T-helper 2 cell treated with Interferon-gamma antibody and Interleukin-4, amounts not matched to agents 100 ng/mL and 5 ng/mL, for 36 hours (primary cell): ENCODE measurements at regions not wholly inside any gene's neighbourhood (a gene's known extent, or its start where the extent isn't known, plus 50 kb on each side); places are given as distances from the start of the nearest gene placed in this dataset.
"Not testable (repeated sequence)": the region's sequence is repeated elsewhere in the genome, so short reads cannot be mapped to it uniquely, and the experiment has no call there.

Experiments used
- intact Hi-C: fragments of 100-400 bp; cut with micrococcal nuclease; formaldehyde crosslinking; loops from one replicate; pipeline ENCODE4 v1.15.1; 2023

DNA sequence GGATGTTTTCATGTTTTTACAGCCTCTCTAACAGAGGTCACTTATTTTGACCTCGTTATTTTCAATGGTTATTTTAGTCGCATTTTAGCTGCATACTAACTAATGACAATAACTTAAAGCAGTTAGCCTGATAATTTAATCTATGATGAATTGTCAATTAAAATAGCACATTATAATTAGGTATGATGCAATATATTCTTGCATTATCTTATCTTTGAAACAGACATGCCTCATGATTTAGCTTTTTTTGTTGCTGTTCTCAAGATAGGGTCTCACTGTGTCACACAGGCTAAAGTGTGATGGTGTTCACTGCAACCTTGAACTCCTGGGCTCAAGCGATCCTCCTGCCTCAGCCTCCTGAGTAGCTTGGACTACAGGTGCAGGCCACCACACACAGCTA is 126.4 kb downstream of the KBTBD2 start:
- intact Hi-C loops: loop anchor here (2.0 to 10.0 kb wide), 3 partner anchors 286 to 1170 kb away; partner anchors contain the start of gene RP9

DNA sequence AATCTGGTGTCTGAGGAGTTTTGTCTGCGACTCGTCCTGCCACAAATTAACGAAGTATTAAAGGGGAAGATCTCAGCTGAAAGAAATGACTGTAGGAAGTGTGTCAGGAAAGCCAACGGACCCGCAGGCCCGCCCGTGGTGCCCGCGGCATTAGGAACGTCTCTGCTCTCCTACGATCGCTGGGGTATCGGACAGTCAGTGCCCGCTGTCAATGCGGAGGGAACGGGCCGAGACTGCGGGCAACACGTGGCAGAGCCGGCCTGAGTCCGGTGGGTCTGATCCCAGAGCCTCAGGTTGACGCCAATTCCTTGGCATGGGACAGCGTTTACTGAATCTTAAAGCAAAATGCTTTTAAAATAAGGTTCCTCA is 128.7 kb downstream of the KBTBD2 start:
- intact Hi-C loops: loop anchor here (10.0 kb wide), 1 partner anchor 1172 kb away; no protein-coding TSS in a partner anchor

DNA sequence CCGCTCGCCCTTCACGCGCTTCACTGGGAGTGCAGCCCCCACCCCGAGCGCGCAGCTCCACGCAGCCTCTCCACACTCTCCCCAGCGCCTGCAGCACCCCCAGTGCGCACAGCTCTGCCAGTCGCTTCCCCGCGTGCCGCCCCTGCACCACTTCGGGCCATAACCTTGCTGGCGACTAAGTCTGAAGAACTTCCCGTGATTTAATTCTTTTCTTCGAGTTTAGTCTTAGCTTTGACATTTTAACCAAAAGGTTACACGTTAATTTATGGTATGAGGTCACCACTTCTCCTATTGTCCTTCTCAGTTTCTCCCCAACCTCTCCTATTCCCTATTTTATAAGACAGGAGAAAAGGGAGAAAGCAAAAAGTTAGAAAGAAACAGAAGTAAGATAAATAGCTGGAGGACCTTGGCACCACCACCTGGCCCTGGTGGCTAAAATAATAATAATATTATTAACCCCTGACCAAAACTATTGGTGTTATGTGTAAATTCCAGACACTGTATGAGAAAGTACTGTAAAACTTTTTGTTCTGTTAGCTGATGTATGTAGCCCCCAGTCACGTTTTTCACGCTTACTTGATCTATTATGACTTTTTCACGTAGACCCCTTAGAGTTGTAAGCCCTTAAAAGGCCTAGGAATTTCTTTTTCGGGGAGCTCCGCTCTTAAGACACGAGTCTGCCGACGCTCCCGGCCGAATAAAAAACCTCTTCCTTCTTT is 129.2 kb downstream of the KBTBD2 start:
- intact Hi-C loops: loop anchor here (10.0 kb wide), 1 partner anchor 1172 kb away; no protein-coding TSS in a partner anchor

DNA sequence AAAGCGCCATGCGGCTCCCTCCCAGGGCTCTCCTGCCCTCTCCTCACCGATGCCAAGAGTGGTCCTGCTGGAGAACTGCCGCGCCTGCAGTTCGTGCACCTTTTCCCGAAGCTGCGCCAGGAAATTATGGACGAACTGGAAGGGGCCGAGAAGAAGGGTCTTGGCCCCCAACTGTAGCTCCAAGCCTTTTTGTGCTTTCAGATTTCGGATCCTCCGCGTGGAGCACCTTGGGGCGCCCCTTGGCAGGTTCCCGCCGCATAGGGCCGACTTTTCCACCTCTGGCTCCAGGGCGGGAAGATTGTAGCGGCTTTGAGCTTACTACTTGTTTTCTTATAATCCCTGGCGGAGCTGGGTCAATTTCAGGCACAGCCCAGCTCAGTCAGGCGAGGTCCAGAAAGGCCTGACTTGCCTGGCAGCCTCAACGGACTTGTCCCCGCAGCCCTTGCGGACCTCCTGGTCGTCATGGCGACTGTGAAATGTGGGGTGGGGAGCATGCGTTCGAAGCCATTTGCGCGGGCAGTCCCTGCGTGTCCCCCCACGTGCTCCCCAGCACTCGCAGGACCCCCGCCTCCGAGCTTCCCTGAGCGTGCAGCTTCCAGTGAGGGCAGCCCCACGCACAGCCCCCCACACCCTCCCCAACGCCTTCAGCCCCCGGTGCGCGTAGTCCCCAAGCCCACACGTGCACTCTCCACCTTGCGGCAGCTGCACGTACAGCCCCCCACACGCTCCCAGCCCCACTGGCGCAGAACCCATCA is 129.9 kb downstream of the KBTBD2 start:
- intact Hi-C loops: loop anchor here (10.0 kb wide), 1 partner anchor 1173 kb away; no protein-coding TSS in a partner anchor

DNA sequence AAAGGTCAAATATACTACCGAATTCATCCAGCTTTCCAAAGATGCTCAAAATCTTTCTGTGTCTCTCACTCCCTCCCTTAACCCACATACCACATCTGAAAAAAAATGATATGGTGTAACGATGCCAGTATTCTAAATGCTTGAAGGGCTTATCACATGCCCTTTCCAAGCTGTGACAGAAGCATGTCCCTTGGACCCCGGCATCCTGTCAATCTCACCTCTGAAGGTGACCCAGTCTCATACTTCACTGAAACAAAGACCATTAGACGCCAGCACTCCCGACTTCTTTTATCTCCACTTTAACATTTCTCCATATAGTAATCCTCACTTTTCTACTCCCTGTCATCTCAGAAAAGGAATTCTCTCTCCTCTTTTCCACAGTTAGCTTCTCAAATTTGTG is 130.8 kb downstream of the KBTBD2 start:
- intact Hi-C loops: loop anchor here (10.0 kb wide), 1 partner anchor 1174 kb away; no protein-coding TSS in a partner anchor

DNA sequence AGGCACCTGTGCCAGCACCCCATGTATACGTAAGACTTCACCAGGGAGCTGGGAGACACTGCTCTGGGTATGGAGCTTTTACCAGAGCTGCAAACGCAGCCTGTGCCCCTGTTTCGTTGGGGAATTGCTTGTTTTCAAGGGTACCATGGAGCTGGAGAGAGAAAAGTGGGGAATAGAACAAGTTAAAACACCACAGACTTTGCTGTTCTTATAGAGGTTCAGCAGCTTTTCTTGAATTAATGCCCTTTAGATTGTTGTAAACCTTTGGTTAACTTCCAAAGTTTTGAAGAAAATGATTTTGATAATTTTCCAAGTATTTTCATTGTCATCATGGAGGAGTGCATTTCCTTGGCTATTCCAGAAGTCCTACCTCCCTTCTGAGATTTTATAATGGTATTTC is 131.7 kb downstream of the KBTBD2 start:
- intact Hi-C loops: loop anchor here (10.0 kb wide), 1 partner anchor 1175 kb away; no protein-coding TSS in a partner anchor

DNA sequence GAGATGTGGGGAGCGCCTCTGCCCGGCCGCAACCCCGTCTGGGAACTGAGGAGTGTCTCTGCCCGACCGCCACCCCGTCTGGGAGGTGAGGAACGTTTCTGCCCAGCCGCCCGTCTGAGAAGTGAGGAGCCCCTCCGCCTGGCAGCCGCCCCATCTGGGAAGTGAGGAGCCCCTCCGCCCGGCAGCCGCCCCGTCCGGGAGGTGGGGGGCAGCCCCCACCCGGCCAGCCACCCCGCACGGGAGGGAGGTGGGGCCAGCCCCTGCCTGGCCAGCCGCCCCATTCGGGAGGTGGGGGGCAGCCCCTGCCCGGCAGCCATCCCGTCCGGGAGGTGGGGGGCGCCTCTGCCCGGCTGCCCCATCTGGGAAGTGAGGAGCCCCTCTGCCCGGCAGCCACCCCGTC is 137.7 kb downstream of the KBTBD2 start:
- intact Hi-C loops: not testable (repeated sequence)

DNA sequence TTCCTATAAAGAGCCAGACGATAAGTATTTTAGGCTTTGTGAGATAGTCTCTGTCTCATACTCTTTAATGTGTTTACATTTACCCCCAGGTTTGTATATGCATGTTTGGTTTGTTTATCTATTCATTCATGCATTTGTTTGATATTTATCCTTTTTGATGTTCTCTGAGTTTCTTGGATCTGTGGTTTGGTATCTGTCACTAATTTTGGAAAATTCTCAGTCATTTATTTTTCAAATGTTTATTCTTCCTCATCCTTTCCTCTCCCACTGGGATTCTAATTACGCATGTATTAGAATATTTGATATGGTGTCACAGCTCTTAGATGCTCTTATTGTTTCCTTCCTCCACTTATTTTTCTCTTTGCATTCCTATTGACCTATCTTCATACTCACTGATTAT is 143.2 kb downstream of the KBTBD2 start:
- intact Hi-C loops: not testable (repeated sequence)

DNA sequence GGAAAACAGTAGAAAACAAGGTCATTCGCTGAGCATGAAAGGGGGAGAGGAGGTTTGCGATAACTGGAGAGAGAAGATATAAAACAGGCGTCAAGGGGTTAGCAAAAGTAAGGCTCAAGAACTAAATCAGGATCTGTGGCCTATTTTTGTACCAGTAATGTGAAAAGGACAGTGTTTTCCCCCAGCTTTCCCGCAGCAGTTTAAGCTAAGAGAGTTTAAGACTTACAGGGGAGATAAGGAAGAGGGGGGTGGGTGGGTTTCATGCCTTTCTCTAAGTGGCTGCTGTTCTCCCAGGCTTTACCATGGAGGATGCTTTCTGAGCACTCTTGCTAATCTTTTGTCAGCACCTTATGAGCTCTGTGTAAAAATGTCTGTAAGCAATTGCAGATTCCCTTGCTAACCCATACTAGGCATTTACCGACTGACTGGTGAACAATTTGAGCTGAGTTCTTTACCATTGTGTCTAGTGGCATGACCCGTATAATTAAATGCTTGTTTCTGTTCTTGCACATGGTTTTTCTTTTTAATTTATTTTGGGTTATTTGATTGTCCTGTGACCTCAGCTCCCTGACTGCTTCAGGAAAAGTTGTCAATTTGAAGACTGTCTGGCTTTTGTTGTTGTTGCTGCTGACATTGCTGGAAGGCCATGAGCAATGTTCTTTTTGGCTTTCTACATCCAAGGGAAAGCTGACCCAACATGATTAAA is 144.0 kb downstream of the KBTBD2 start:
- intact Hi-C loops: not testable (repeated sequence)

DNA sequence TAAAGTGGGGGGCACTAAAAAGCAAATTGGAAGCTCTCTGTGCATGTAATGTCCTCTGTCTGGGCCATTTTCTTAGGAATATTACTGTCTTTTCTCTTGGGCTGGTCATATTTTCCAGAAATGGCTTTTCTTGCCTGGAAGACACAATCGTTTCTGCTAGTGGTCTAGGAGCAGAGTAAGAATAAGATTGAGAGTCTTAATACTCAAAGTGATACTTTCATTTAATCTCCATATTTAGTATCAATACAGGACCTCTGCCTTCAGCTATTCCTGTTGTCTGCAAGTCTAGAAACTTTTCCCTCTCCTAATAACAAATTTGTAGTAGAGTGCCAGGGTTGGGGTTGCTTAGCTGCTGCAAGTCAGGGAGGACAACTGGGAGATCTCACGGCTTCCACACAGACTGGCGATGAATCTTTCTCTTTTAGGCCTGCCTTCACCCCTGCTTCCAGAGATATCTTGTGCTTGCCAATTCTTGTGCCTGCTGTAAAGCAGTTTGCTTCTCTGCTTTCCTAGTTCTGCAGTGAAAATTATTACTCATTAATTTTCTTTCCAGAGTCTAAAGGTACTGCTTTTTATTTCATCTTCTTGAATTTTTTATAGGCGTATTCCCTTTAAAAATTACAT is 149.6 kb downstream of the KBTBD2 start:
- intact Hi-C loops: not testable (repeated sequence)

DNA sequence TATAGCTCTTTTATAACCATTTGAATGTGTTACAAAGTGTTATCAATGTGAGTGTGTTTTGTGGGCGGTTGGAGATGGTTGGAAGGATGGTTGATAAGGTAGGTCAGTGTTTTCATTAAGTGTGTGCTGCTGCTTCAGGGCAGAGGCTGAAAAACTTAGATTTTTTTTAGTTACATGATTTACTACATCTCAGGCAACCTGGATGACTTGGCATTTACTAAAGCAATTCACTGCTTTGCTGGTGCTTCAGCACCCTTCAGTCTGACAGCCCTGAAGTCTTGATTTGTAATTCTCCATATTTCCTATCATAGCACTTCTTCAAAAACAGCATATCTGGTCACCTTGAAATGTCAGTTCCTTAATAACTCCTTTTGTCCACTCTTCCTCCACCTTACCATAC is 151.8 kb downstream of the KBTBD2 start:
- intact Hi-C loops: not testable (repeated sequence)

DNA sequence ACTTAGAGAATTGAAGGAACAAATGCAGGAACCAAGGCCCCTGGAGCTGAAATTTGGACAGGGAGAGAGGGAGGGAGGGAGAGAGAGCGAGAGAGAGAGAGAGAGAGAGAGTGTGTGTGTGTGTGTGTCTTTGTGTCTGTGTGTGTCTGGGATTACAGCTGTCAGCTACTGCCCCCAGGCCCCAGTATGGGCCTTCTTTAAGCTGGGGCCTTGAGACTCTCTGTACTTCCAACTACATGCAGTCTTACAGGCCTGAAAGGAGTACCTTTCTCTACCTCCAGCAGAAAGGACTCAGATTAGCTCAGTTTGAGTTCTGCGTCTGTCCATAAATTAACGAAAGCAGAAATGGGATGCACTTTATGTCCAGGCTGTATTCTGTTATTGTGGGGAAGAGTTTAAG is 153.2 kb downstream of the KBTBD2 start:
- intact Hi-C loops: not testable (repeated sequence)

DNA sequence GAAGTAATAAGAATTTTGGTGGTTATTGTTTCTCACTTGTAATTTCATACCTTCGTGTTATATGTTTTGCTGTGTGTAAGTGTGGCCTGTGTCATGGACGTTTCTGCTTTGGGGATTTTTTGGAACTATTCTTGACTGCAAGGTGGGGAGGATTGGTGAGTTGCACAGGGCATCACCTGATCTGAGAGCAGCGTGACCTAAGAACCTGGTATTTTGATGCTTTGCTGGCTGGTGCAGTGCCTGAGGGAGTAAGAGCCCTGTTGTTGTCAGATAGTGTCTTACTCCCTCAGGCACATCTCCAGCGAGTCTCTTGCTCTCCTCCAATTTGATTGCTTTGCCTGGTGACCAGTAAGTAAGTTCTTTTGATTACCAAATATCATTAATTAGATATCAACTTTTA is 158.8 kb downstream of the KBTBD2 start:
- intact Hi-C loops: not testable (repeated sequence)

DNA sequence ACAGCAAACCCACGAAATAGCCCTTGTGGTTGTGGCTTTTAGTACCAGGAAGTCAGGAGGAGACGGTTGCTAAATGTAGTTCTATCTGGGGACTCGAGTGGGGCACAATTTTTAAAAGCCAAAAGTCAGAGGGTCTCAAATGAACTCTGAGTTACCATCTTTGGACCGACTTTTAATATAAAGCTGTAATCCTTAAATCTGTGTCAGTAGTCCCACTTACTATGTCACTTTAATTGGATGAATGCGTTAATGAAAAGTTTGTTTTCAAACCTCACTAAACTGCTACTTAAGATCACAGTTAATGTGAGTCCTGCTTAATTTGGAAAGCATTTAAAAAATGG is 162.3 kb downstream of the KBTBD2 start:
- intact Hi-C loops: loop anchor here (2.0 kb wide), 1 partner anchor 239 kb away; the partner anchor contains the start of gene LSM5

DNA sequence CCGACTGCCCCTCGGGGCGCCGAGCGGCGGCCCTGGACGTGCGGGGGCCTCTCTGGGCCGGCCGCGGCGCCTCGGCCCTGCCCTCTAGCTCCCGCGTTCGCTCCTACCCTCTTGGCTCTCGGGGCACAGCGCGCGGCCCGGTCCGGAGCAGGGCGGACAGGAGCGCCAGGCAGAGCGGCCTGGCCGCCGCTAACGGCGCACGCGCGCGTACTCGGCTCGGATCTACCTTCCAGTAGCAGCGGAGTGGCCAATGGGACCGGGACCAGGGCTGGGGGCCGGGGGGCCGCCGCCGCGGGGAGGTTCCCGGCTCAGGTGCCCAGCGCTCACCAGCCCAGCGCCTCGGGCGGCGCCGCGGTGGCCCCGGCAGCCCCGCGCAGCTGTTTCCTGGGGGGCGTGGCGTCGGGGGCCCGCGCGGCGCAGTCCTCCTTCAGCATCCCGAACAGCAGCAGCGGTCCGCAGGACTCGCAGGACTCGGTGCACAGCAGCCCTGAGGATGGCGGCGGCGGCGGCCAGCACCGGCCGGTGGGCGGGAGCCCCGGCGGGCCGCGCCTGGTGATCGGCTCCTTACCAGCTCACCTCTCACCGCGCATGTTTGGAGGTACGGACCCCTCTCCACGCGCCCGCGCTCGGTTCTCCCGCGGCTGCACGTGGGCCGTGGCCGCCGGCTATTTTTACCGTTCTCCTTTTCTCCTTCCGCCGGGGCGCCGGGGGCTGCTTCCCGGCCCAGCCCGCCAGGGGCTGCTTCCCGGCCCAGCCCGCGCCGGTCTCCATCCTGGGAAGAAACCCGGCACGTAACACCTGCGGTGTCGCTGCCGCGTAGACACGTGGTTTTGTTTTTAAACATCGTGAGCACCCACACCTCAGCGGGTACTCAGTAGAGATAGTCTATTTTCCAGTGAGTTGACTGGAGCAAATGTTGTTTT is 162.9 kb downstream of the KBTBD2 start:
- intact Hi-C loops: loop anchor here (2.0 kb wide), 1 partner anchor 238 kb away; the partner anchor contains the start of gene LSM5

DNA sequence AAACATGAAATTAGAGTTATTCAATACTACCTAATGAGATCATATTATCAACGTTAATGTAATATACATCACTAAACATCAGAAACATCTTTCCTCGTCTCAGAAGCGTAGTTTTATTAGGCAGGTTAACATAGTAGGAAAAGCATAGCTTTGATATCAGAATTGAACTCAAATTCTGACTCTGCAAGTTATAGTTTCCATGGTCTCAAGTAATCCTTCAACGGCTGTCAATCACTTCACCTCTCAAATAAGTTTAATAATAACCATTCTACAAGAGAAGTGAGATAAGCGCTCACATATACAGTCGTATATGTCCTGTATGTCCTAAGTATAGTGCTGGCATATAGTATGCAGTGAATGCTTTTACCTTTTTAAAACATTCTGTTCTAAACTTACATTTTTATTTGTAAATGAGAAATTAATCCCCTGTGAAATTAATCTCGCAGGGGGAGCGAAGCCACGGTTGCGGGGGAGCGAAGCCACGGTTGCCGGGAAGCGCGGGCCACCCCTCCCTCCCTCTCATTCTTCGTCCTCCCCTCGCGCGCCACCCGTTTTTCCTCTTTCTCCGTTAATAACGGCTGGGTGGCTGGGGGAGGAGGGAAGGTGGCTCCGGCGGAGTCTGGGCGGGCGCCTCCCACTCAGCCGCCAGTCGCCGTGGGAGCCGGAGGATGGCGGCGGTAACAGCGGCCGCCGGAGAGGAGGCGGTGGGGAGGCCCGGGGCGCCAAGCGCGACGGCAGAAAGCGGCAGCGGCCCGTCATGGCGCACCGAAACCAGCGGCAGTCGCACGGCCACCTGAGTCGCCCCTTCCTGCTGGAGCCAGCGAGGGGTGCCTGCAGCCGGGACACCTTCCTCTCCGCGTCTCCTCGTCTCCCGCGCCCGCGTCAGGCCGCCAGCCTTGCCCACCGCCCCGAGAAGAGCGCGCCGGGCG is 163.8 kb downstream of the KBTBD2 start:
- intact Hi-C loops: loop anchor here (2.0 kb wide), 1 partner anchor 237 kb away; the partner anchor contains the start of gene LSM5

DNA sequence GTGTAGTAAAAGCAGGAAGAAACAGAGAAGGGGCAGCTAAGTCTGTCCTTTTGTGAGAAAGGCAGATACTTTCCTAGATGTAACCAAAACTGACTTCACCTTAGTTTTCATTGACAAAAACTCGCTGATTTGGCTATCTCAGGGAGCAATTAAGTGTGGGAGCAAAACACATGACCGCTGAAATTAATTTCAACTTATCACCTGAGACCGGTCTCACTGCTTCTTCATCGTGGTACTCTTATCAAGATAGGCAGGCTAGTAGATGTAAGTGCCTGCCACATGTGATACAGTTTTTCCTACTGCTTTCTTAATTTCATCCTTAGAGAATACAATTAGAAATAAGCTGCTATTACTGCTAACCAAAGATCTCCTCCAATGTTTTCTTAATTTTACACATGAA is 168.7 kb downstream of the KBTBD2 start:
- intact Hi-C loops: not testable (repeated sequence)

DNA sequence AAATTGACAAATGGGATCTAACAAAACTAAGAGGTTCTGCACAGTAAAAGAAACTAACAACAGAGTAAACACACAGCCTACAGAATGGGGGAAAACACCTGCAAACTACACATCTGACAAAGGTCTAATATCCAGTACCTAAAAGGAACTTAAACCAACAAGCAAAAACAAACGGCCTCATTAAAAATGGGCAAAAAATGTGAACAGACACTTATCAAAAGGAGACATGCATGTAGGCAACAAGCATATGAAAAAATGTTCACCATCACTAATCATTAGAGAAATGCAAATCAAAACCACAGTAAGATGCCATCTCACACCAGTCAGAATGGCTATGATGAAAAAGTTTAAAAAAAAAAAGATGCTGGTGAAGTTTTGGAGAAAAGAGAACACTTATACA is 197.4 kb downstream of the KBTBD2 start:
- intact Hi-C loops: no loop called here
